ENCODE measurements at regions not wholly inside any gene's neighbourhood (a gene's known extent, or its start where the extent isn't known, plus 50 kb on each side); places are given as distances from the start of the nearest gene placed in this dataset.

DNA sequence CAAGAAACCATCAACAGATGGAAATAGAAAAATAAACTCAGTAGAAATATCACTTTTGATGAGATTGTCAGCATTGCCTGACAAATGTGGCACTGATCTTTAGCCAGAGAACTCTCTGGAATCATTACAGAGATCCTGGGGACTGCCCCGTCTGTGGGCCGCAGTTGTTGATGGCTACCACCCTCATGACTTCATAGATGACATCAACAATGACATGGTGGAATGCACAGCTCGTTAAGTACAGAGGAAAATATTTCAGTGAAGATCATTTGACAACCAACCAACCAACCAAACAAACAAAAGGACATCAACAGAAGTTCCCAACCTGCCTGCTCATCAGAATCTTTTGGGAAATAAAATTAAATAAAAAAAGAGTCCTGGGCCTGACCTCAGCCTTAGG lies 132.6 kb downstream of the UCHL1 start:
- H3K27me3 Mint-ChIP-seq (ENCODE audit: unreplicated experiment): peaks cover 5% of the 10 kb centered on the region
- H3K4me3 Mint-ChIP-seq (ENCODE audit: unreplicated experiment): no peak overlapping the region
- H3K36me3 Mint-ChIP-seq (ENCODE audit: low read depth, unreplicated experiment): peaks cover 15% of the 10 kb centered on the region
- H3K4me1 Mint-ChIP-seq (ENCODE audit: unreplicated experiment): peaks cover 31% of the 10 kb centered on the region
- no peak for DNase-seq (ENCODE audit: low spot score)
- no peak overlapping the region for H3K27ac Mint-ChIP-seq (ENCODE audit: unreplicated experiment)
- TF ChIP-seq, protein P1, sequence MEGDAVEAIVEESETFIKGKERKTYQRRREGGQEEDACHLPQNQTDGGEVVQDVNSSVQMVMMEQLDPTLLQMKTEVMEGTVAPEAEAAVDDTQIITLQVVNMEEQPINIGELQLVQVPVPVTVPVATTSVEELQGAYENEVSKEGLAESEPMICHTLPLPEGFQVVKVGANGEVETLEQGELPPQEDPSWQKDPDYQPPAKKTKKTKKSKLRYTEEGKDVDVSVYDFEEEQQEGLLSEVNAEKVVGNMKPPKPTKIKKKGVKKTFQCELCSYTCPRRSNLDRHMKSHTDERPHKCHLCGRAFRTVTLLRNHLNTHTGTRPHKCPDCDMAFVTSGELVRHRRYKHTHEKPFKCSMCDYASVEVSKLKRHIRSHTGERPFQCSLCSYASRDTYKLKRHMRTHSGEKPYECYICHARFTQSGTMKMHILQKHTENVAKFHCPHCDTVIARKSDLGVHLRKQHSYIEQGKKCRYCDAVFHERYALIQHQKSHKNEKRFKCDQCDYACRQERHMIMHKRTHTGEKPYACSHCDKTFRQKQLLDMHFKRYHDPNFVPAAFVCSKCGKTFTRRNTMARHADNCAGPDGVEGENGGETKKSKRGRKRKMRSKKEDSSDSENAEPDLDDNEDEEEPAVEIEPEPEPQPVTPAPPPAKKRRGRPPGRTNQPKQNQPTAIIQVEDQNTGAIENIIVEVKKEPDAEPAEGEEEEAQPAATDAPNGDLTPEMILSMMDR (IDR thresholded peaks at IDR 0.05; ENCODE audit: unreplicated experiment): no peak
- H3K9me3 Mint-ChIP-seq (ENCODE audit: unreplicated experiment): no peaks in the 10 kb centered on the region

DNA sequence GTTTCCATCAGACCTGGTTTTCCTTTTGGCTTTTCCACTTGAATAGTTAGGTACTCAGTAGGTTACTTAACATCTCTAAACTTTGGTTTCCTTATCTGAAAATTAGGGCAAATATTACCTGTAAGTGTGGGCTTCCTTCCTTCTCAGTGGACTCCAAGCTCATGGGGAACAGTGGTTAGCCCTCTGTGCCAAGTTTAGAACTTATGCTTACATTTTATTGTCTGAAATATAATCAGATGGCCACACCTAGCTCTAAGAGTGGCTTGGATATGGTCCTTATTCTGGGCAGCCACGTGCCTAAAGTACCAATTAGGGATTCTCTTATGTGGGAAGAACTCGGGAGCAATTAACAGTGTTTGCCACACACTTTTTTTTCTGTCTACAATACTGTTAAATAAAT lies 133.9 kb downstream of the UCHL1 start:
- peaks cover 28% of the 10 kb centered on the region for H3K4me1 Mint-ChIP-seq (ENCODE audit: unreplicated experiment)
- H3K9me3 Mint-ChIP-seq (ENCODE audit: unreplicated experiment): no peaks in the 10 kb centered on the region
- TF ChIP-seq, protein P1 (IDR thresholded peaks at IDR 0.05; ENCODE audit: unreplicated experiment): no peak
- H3K4me3 Mint-ChIP-seq (ENCODE audit: unreplicated experiment): no peak overlapping the region
- DNase-seq (ENCODE audit: low spot score): no peak
- no peak overlapping the region for H3K27ac Mint-ChIP-seq (ENCODE audit: unreplicated experiment)
- peaks cover 15% of the 10 kb centered on the region for H3K36me3 Mint-ChIP-seq (ENCODE audit: low read depth, unreplicated experiment)
- H3K27me3 Mint-ChIP-seq (ENCODE audit: unreplicated experiment): peaks cover 6% of the 10 kb centered on the region

DNA sequence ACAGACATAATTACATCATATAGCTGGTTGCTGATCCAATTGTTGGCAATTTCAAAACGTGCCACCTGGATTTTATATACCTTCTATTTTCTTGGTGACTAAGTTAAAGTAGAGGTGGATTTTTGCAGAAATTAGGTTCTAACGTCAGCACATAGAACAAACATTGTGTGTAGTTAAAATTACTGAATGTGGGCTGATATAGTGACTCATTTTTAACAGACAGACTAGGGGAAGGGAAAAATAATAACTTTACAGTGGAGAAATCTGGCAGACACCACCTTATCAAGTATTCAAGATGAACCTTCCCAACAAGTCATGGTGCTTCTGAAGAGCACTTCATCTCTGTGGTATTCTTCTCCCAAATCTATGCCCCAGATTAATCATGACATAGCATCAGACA lies 134.5 kb downstream of the UCHL1 start:
- H3K36me3 Mint-ChIP-seq (ENCODE audit: low read depth, unreplicated experiment): peaks cover 15% of the 10 kb centered on the region
- H3K9me3 Mint-ChIP-seq (ENCODE audit: unreplicated experiment): no peaks in the 10 kb centered on the region
- peaks cover 30% of the 10 kb centered on the region for H3K4me1 Mint-ChIP-seq (ENCODE audit: unreplicated experiment)
- no peak overlapping the region for H3K27ac Mint-ChIP-seq (ENCODE audit: unreplicated experiment)
- peak overlapping the region; percentile 10 for H3K4me3 Mint-ChIP-seq (ENCODE audit: unreplicated experiment)
- TF ChIP-seq, protein P1 (IDR thresholded peaks at IDR 0.05; ENCODE audit: unreplicated experiment): no peak
- DNase-seq (ENCODE audit: low spot score): no peak
- peaks cover 5% of the 10 kb centered on the region for H3K27me3 Mint-ChIP-seq (ENCODE audit: unreplicated experiment)

DNA sequence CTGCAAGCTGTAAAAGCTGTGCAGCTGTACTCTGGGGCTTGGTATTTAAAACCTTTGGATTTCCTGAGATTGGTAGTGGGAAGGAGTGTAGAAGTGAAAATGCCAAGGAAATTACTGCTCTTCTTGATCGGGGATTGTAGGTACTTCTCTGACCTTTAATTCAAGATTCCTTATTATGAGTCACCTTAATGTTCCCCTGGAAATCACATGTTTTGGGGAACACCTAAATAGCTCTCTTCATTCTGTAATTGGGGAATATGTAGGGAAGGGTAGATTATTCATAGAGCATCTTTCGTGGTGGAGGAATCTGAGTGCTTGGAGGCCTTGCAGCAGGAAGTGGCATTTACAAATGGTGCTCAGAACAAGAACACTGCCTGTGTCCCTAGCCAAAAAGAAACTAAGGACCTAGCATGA lies 137.8 kb downstream of the UCHL1 start:
- no peak for DNase-seq (ENCODE audit: low spot score)
- H3K27ac Mint-ChIP-seq (ENCODE audit: unreplicated experiment): no peak overlapping the region
- TF ChIP-seq, protein P1 (IDR thresholded peaks at IDR 0.05; ENCODE audit: unreplicated experiment): no peak
- H3K4me3 Mint-ChIP-seq (ENCODE audit: unreplicated experiment): no peak overlapping the region
- peaks cover 39% of the 10 kb centered on the region for H3K4me1 Mint-ChIP-seq (ENCODE audit: unreplicated experiment)
- H3K36me3 Mint-ChIP-seq (ENCODE audit: low read depth, unreplicated experiment): peaks cover 9% of the 10 kb centered on the region
- H3K9me3 Mint-ChIP-seq (ENCODE audit: unreplicated experiment): no peaks in the 10 kb centered on the region
- H3K27me3 Mint-ChIP-seq (ENCODE audit: unreplicated experiment): peaks cover 3% of the 10 kb centered on the region

DNA sequence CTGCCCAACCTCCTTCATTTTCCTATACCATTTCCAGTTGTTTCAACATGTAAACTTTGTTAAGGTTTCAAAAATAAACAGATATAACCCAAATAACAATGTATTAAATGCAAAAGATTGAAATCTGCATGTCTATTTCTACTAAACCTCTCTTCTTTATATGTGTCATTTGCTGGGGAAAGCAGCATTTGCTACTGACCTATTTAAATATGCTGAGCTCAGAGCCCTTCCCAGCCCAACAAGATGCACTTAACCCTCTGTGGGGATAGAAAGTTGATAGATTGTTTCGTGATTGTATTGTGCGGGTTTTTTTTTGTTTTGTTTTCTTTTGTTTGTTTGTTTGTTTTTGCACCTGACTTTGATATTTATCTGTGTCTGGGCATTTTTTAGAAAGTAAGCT lies 139.5 kb downstream of the UCHL1 start:
- no peaks in the 10 kb centered on the region for H3K9me3 Mint-ChIP-seq (ENCODE audit: unreplicated experiment)
- no peaks in the 10 kb centered on the region for H3K36me3 Mint-ChIP-seq (ENCODE audit: low read depth, unreplicated experiment)
- H3K4me1 Mint-ChIP-seq (ENCODE audit: unreplicated experiment): peaks cover 39% of the 10 kb centered on the region
- no peak overlapping the region for H3K4me3 Mint-ChIP-seq (ENCODE audit: unreplicated experiment)
- peaks cover 3% of the 10 kb centered on the region for H3K27me3 Mint-ChIP-seq (ENCODE audit: unreplicated experiment)
- TF ChIP-seq, protein P1 (IDR thresholded peaks at IDR 0.05; ENCODE audit: unreplicated experiment): no peak
- DNase-seq (ENCODE audit: low spot score): no peak
- H3K27ac Mint-ChIP-seq (ENCODE audit: unreplicated experiment): no peak overlapping the region
